CD14-positive monocyte (primary cell): ENCODE measurements at regions not wholly inside any gene's neighbourhood (a gene's known extent, or its start where the extent isn't known, plus 50 kb on each side); places are given as distances from the start of the nearest gene placed in this dataset.

Source experiments
- DNase-seq, 3 donors: peaks; one replicate each; pipeline ENCODE4 v3.0.0-alpha.2; 2011 to 2022
- H2AFZ ChIP-seq: 2 replicates; pipeline ENCODE4 v1.6.0; 2012; ENCODE audit warnings: mild to moderate bottlenecking, low read depth, low read length, inconsistent platforms; ENCODE audit not compliant: insufficient read depth, poor library complexity, severe bottlenecking
- H3K27ac ChIP-seq, 2 donors: 1 replicate in 1 of 2; 2 replicates in 1 of 2; pipeline ENCODE4 v1.5.1; 2012 to 2013; ENCODE audit warnings: low read length in 2 of 2, control low read depth in 1 of 2, inconsistent platforms in 1 of 2, low read depth in 1 of 2, mild to moderate bottlenecking in 1 of 2
- H3K27me3 ChIP-seq, 2 donors: one replicate each; pipeline versions ENCODE4 v1.6.0 to v1.6.1; 2011 to 2013; ENCODE audit warnings: low read length in 2 of 2; ENCODE audit not compliant: control insufficient read depth in 2 of 2, insufficient read depth in 2 of 2
- H3K36me3 ChIP-seq, 2 donors: replicated peaks in 1 of 2; 1 replicate in 1 of 2; 2 replicates in 1 of 2; pipeline versions ENCODE4 v1.5.1 to v1.6.1; 2012 to 2013; ENCODE audit warnings: low read length in 2 of 2, control low read depth in 1 of 2, inconsistent platforms in 1 of 2, mild to moderate bottlenecking in 1 of 2; ENCODE audit not compliant: insufficient read depth in 2 of 2, control insufficient read depth in 1 of 2
- H3K4me1 ChIP-seq, 2 donors: 1 replicate in 1 of 2; 2 replicates in 1 of 2; pipeline versions ENCODE4 v1.5.1 to v1.6.1; 2012 to 2013; ENCODE audit warnings: low read length in 2 of 2, control low read depth in 1 of 2, inconsistent platforms in 1 of 2, mild to moderate bottlenecking in 1 of 2, moderate library complexity in 1 of 2; ENCODE audit not compliant: insufficient read depth in 2 of 2, control insufficient read depth in 1 of 2
- H3K4me2 ChIP-seq: replicated peaks from 2 replicates; pipeline ENCODE3; 2012; ENCODE audit warnings: low read length, moderate library complexity, mild to moderate bottlenecking; ENCODE audit not compliant: poor library complexity, severe bottlenecking; ENCODE audit errors: extremely low read depth
- H3K4me3 ChIP-seq, 3 experiments: fragments of 200-600 bp in 1 of 3; sonication (generic) in 1 of 3; replicated peaks in 1 of 3; 1 replicate in 2 of 3; 2 replicates in 1 of 3; pipeline ENCODE4 v1.5.1; 2011 to 2013; ENCODE audit warnings: low read length in 3 of 3, mild to moderate bottlenecking in 3 of 3, control low read depth in 2 of 3, low read depth in 2 of 3, inconsistent platforms in 1 of 3, moderate library complexity in 1 of 3
- H3K79me2 ChIP-seq: 2 replicates; pipeline ENCODE4 v1.6.0; 2012; ENCODE audit warnings: mild to moderate bottlenecking, control low read depth, inconsistent platforms, low read length, moderate library complexity; ENCODE audit not compliant: insufficient read depth
- H3K9ac ChIP-seq: 2 replicates; pipeline ENCODE4 v1.6.0; 2017; ENCODE audit warnings: low read length, mild to moderate bottlenecking; ENCODE audit not compliant: insufficient read depth, poor library complexity, severe bottlenecking
- H3K9me3 ChIP-seq, 2 donors: replicated peaks in 1 of 2; 1 replicate in 1 of 2; 2 replicates in 1 of 2; pipeline versions ENCODE4 v1.5.1 to v1.6.1; 2012 to 2013; ENCODE audit warnings: low read length in 2 of 2, control low read depth in 1 of 2; ENCODE audit not compliant: control insufficient read depth in 1 of 2, insufficient read depth in 1 of 2
- H4K20me1 ChIP-seq: 2 replicates; pipeline ENCODE4 v1.6.0; 2012; ENCODE audit warnings: mild to moderate bottlenecking, low read length, control low read depth, moderate library complexity; ENCODE audit not compliant: insufficient read depth
- H3K27ac Mint-ChIP-seq, 7 donors: one replicate each; pipeline ENCODE4 v1.8.0; 2020; ENCODE audit warnings: mild to moderate bottlenecking in 7 of 7, mixed read lengths in 7 of 7, moderate library complexity in 6 of 7, inconsistent platforms in 2 of 7
- H3K27me3 Mint-ChIP-seq, 3 donors: one replicate each; pipeline ENCODE4 v1.8.0; 2021 to 2022; ENCODE audit warnings: low read depth in 3 of 3, mild to moderate bottlenecking in 3 of 3, mixed read lengths in 3 of 3, moderate library complexity in 3 of 3, inconsistent platforms in 1 of 3
- H3K36me3 Mint-ChIP-seq, 2 donors: one replicate each; pipeline ENCODE4 v1.8.0; 2020; ENCODE audit warnings: mixed read lengths in 2 of 2, inconsistent platforms in 1 of 2, mild to moderate bottlenecking in 1 of 2
- H3K4me1 Mint-ChIP-seq: one replicate; pipeline ENCODE4 v1.8.0; 2020; ENCODE audit warnings: mild to moderate bottlenecking, mixed read lengths
- H3K4me3 Mint-ChIP-seq, 2 donors: one replicate each; pipeline ENCODE4 v1.8.0; 2020; ENCODE audit warnings: mild to moderate bottlenecking in 2 of 2, mixed read lengths in 2 of 2, moderate library complexity in 1 of 2
- H3K9me3 Mint-ChIP-seq, 7 donors: one replicate each; pipeline ENCODE4 v1.8.0; 2020 to 2022; ENCODE audit warnings: mixed read lengths in 7 of 7, mild to moderate bottlenecking in 6 of 7, moderate library complexity in 6 of 7, inconsistent platforms in 2 of 7
- CTCF ChIP-seq: fragments of 200-600 bp; IDR thresholded peaks from one replicate; pipeline ENCODE4 v1.8.0; 2022; ENCODE audit warnings: antibody characterized with exemption, mild to moderate bottlenecking
- WGBS: methylation state at CpG from one replicate; pipeline ENCODE4 v1.1.5; 2013; ENCODE audit warnings: missing lambda C conversion rate; ENCODE audit not compliant: insufficient coverage; 5-methylcytosine and 5-hydroxymethylcytosine counted together
- intact Hi-C, 2 donors: fragments of 100-400 bp; cut with micrococcal nuclease; formaldehyde crosslinking; loops; one replicate each; pipeline versions ENCODE4 v1.15.0 to v1.15.1; 2023

DNA sequence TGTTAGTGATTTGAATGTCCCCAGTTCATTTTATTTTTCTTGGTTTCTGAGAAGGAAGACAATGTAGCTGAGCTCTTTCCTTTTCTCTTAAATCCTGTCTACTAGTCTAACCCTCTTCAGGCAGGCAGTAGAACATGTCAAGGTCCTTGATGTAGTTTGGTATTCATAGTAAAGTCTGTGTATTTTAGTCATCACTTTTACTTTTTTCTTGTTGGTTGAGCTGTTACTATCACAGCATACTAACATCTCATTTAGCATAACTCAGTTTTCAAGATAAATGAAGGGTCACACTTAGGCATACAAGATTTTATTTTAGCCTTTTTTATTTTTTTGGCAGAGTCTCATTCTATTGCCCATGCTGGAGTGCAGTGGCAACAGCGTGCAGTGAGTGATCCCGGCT is 70.5 kb downstream of the KPNA2 start:
- no peak overlapping the region for H3K4me3 ChIP-seq
- TF ChIP-seq CTCF: no peak
- peaks cover 41% of the 10 kb centered on the region for H4K20me1 ChIP-seq
- Mint-ChIP-seq H3K27ac (peak overlapping the region in 1 of 7 donors; percentile 67), H3K9me3 (peaks cover 0 to 2% (median 2%) of the 10 kb centered on the region in 7 donors), H3K36me3 (peaks cover 16 to 20% of the 10 kb centered on the region in 2 donors), H3K27me3 (peaks cover 0 to 4% (median 0%) of the 10 kb centered on the region in 3 donors), H3K4me3 (no peak overlapping the region), H3K4me1 (peaks cover 28% of the 10 kb centered on the region)
- intact Hi-C loops: loop anchor here in 1 of 2 donors (10.0 kb wide), 1 partner anchor 71 kb away; the partner anchor contains the start of gene KPNA2
- H3K9me3 ChIP-seq: peaks cover 0 to 3% of the 10 kb centered on the region in 2 donors
- no peak for DNase-seq
- peaks cover 10 to 21% of the 10 kb centered on the region in 2 donors for H3K4me1 ChIP-seq
- H3K27ac ChIP-seq: no peak overlapping the region
- H2AFZ ChIP-seq: no peak overlapping the region
- peaks cover 90% of the 10 kb centered on the region for H3K79me2 ChIP-seq
- no peaks in the 10 kb centered on the region for H3K27me3 ChIP-seq
- H3K36me3 ChIP-seq: peaks cover 0 to 12% of the 10 kb centered on the region in 2 donors
- 100% methylated on average over 2 of the region's 2 CpGs for WGBS
- no peak overlapping the region for H3K4me2 ChIP-seq
- no peak overlapping the region for H3K9ac ChIP-seq

- Histone ChIP-seq H4K20me1 (peaks cover 52% of the 10 kb centered on the region), H3K79me2 (peaks cover 95% of the 10 kb centered on the region), H3K4me1 (peaks cover 5 to 10% of the 10 kb centered on the region in 2 donors), H3K9me3 (peaks cover 0 to 3% of the 10 kb centered on the region in 2 donors), H3K36me3 (peaks cover 0 to 12% of the 10 kb centered on the region in 2 donors), H3K27me3 (no peaks in the 10 kb centered on the region), H3K9ac (no peak overlapping the region), H3K4me2 (no peak overlapping the region), H3K4me3 (no peak overlapping the region), H2AFZ (no peak overlapping the region), H3K27ac (no peak overlapping the region)
- peaks cover 0 to 2% (median 0%) of the 10 kb centered on the region in 7 donors for H3K9me3 Mint-ChIP-seq
- WGBS: 64% methylated on average over 3 of the region's 4 CpGs
- H3K27me3 Mint-ChIP-seq: no peaks in the 10 kb centered on the region
- H3K36me3 Mint-ChIP-seq: peaks cover 16 to 26% of the 10 kb centered on the region in 2 donors
- H3K4me3 Mint-ChIP-seq: no peak overlapping the region
- TF ChIP-seq CTCF: no peak
- peak overlapping the region in 1 of 7 donors; percentile 54 for H3K27ac Mint-ChIP-seq
- H3K4me1 Mint-ChIP-seq: peaks cover 21% of the 10 kb centered on the region
- intact Hi-C loops: loop anchor here in 1 of 2 donors (10.0 kb wide), 1 partner anchor 73 kb away; the partner anchor contains the start of gene KPNA2
- DNase-seq: no peak
Measured at GRCh38 chr17:68107373-68107772, 71.8 kb downstream of the KPNA2 start.
